HG03159 (cell line): ENCODE measurements at regions not wholly inside any gene's neighbourhood (a gene's known extent, or its start where the extent isn't known, plus 50 kb on each side); places are given as distances from the start of the nearest gene placed in this dataset.
A peak's percentile ranks its signal among the peaks of the same experiment; 100 is the strongest.
"Not testable (repeated sequence)": the region's sequence is repeated elsewhere in the genome, so short reads cannot be mapped to it uniquely, and the experiment has no call there.

Source experiments
- ATAC-seq: cut with Tn5 transposase; IDR thresholded peaks from one replicate; pipeline ENCODE4 v1.9.1; 2021; ENCODE audit warnings: mild to moderate bottlenecking, moderate library complexity; ENCODE audit not compliant: unreplicated experiment

GRCh38 chr7:119660080-119660479, 612.9 kb upstream of the KCND2 start:
- ATAC-seq: no peak

GRCh38 chr7:119664601-119665000, 608.4 kb upstream of the KCND2 start:
- no peak for ATAC-seq

GRCh38 chr7:119665796-119666195, 607.2 kb upstream of the KCND2 start:
- no peak for ATAC-seq

- ATAC-seq: no peak
Measured at GRCh38 chr7:119681336-119681735, 591.6 kb upstream of the KCND2 start.

GRCh38 chr7:119684763-119685162, 588.2 kb upstream of the KCND2 start:
- no peak for ATAC-seq

- ATAC-seq: no peak
Measured at GRCh38 chr7:119685906-119686305, 587.1 kb upstream of the KCND2 start.

GRCh38 chr7:119688831-119689230, 584.1 kb upstream of the KCND2 start:
- no peak for ATAC-seq

GRCh38 chr7:119692541-119692940, 580.4 kb upstream of the KCND2 start:
- ATAC-seq: no peak

- ATAC-seq: no peak
Measured at GRCh38 chr7:119694506-119694905, 578.5 kb upstream of the KCND2 start.

- ATAC-seq: no peak
Measured at GRCh38 chr7:119696336-119696735, 576.6 kb upstream of the KCND2 start.

GRCh38 chr7:119703895-119704294, 569.1 kb upstream of the KCND2 start:
- ATAC-seq: no peak

GRCh38 chr7:119706608-119707007, 566.4 kb upstream of the KCND2 start:
- ATAC-seq: no peak

GRCh38 chr7:119708891-119709290, 564.1 kb upstream of the KCND2 start:
- no peak for ATAC-seq

- ATAC-seq: peak; percentile 79
Measured at GRCh38 chr7:119711104-119711503, 561.9 kb upstream of the KCND2 start.

- no peak for ATAC-seq
Measured at GRCh38 chr7:119712886-119713462, 560.0 kb upstream of the KCND2 start.

- ATAC-seq: no peak
Measured at GRCh38 chr7:119713606-119714005, 559.4 kb upstream of the KCND2 start.

- no peak for ATAC-seq
Measured at GRCh38 chr7:119720541-119720940, 552.4 kb upstream of the KCND2 start.

GRCh38 chr7:119724041-119724792, 548.8 kb upstream of the KCND2 start:
- no peak for ATAC-seq

- ATAC-seq: no peak
Measured at GRCh38 chr7:119733127-119733879, 539.7 kb upstream of the KCND2 start.

GRCh38 chr7:119737390-119737789, 535.6 kb upstream of the KCND2 start:
- no peak for ATAC-seq

- ATAC-seq: not testable (repeated sequence)
Measured at GRCh38 chr7:119745280-119745679, 527.7 kb upstream of the KCND2 start.

GRCh38 chr7:119748251-119748860, 524.6 kb upstream of the KCND2 start:
- ATAC-seq: no peak
